H1 (cell line): ENCODE measurements at regions not wholly inside any gene's neighbourhood (a gene's known extent, or its start where the extent isn't known, plus 50 kb on each side); places are given as distances from the start of the nearest gene placed in this dataset.

Source experiments
- CTCF ChIA-PET: fragments of 300-600 bp; sonication (Branson Sonifier 250); formaldehyde crosslinking; loops from one replicate; lab custom pipeline; 2021; ENCODE audit not compliant: partially characterized antibody; lab: Charles Lee
- POLR2A ChIA-PET: fragments of 300-600 bp; sonication (Branson Sonifier 250); formaldehyde crosslinking; loops from one replicate; lab custom pipeline; 2021; ENCODE audit warnings: inconsistent platforms; ENCODE audit not compliant: partially characterized antibody; lab: Charles Lee
- DNase-seq, 2 experiments: peaks; one replicate each; pipeline versions ENCODE4 v3.0.0 to v3.0.0-alpha.2; 2010 to 2022; ENCODE audit warnings: low spot score in 2 of 2, low read depth in 1 of 2, mixed read lengths in 1 of 2
- FAIRE-seq: peaks from 2 replicates; lab custom pipeline; 2011; peaks lifted over from hg19 to GRCh38; lab: Jason Lieb, UNC
- H2AFZ ChIP-seq: 2 replicates; pipeline ENCODE4 v1.8.1; 2012; ENCODE audit warnings: low read length, inconsistent platforms
- H2AK5ac ChIP-seq: 2 replicates; pipeline ENCODE4 v1.6.1; 2013; ENCODE audit warnings: low read depth, low read length
- H2BK120ac ChIP-seq: replicated peaks from 2 replicates; pipeline ENCODE3; 2013; ENCODE audit warnings: low read depth, low read length, inconsistent platforms
- H2BK12ac ChIP-seq: 2 replicates; pipeline ENCODE4 v1.6.1; 2013; ENCODE audit warnings: low read depth, low read length
- H2BK15ac ChIP-seq: 2 replicates; pipeline ENCODE4 v1.6.1; 2013; ENCODE audit warnings: low read length
- H2BK20ac ChIP-seq: 2 replicates; pipeline ENCODE4 v1.6.1; 2013; ENCODE audit warnings: low read length
- H2BK5ac ChIP-seq: 2 replicates; pipeline ENCODE4 v1.6.1; 2013; ENCODE audit warnings: low read depth, low read length
- H3K14ac ChIP-seq: 2 replicates; pipeline ENCODE4 v1.6.1; 2013; ENCODE audit warnings: inconsistent platforms; ENCODE audit not compliant: insufficient read length
- H3K18ac ChIP-seq: 2 replicates; pipeline ENCODE4 v1.6.1; 2013; ENCODE audit warnings: low read length; ENCODE audit errors: extremely low read depth
- H3K23ac ChIP-seq: 2 replicates; pipeline ENCODE4 v1.6.1; 2013; ENCODE audit warnings: inconsistent platforms; ENCODE audit not compliant: insufficient read length
- H3K23me2 ChIP-seq: 2 replicates; pipeline ENCODE4 v1.6.1; 2013; ENCODE audit warnings: low read depth, low read length
- H3K27ac ChIP-seq: 2 replicates; pipeline ENCODE4 v1.6.1; 2011; ENCODE audit warnings: low read depth, low read length, inconsistent platforms
- H3K27me3 ChIP-seq, 4 experiments: replicated peaks in 1 of 4; 1 replicate in 1 of 4; 2 replicates in 3 of 4; pipeline versions ENCODE4 v1.6.1 to v1.8.1; 2011 to 2013; ENCODE audit warnings: low read length in 3 of 4, mild to moderate bottlenecking in 3 of 4, inconsistent platforms in 2 of 4, mixed read lengths in 2 of 4, moderate library complexity in 1 of 4; ENCODE audit not compliant: control insufficient read depth in 3 of 4, insufficient read depth in 3 of 4; ENCODE audit errors: extremely low read depth in 1 of 4
- H3K36me3 ChIP-seq, 4 experiments: 2 replicates each; pipeline versions ENCODE4 v1.6.1 to v1.8.1; 2011 to 2013; ENCODE audit warnings: mild to moderate bottlenecking in 4 of 4, low read length in 3 of 4, moderate library complexity in 2 of 4, control low read depth in 1 of 4, inconsistent platforms in 1 of 4; ENCODE audit not compliant: insufficient read depth in 4 of 4, control insufficient read depth in 2 of 4
- H3K4ac ChIP-seq: replicated peaks from 2 replicates; pipeline ENCODE3; 2013; ENCODE audit warnings: low read length, low read depth, mixed read lengths, inconsistent platforms; ENCODE audit not compliant: insufficient read length
- H3K4me1 ChIP-seq, 4 experiments: replicated peaks in 1 of 4; 1 replicate in 1 of 4; 2 replicates in 3 of 4; pipeline versions ENCODE4 v1.6.1 to v1.8.1; 2011 to 2013; ENCODE audit warnings: low read length in 3 of 4, inconsistent platforms in 2 of 4, mixed read lengths in 1 of 4; ENCODE audit not compliant: insufficient read depth in 4 of 4, control insufficient read depth in 3 of 4
- H3K4me2 ChIP-seq, 2 experiments: 2 replicates each; pipeline versions ENCODE4 v1.6.1 to v1.8.1; 2011 to 2013; ENCODE audit warnings: low read depth in 2 of 2, low read length in 2 of 2, control low read depth in 1 of 2, inconsistent platforms in 1 of 2, mild to moderate bottlenecking in 1 of 2; ENCODE audit not compliant: insufficient read depth in 1 of 2
- H3K4me3 ChIP-seq, 4 experiments: fragments of 200-600, 300-600 bp in 1 of 4; sonication (generic), shearing (Covaris generic), sonication (Bioruptor Twin) in 1 of 4; 2 replicates each; pipeline versions ENCODE4 v1.5.1 to v1.8.1; 2011 to 2016; ENCODE audit warnings: low read length in 4 of 4, low read depth in 3 of 4, control low read depth in 2 of 4, inconsistent platforms in 2 of 4, mild to moderate bottlenecking in 2 of 4, mixed read lengths in 1 of 4, moderate library complexity in 1 of 4; ENCODE audit not compliant: insufficient read depth in 2 of 4; ENCODE audit errors: extremely low read depth in 1 of 4
- H3K56ac ChIP-seq: replicated peaks from 2 replicates; pipeline ENCODE3; 2013; ENCODE audit warnings: low read depth, mild to moderate bottlenecking, mixed read lengths, low read length, inconsistent platforms; ENCODE audit not compliant: insufficient read length
- H3K79me1 ChIP-seq: 2 replicates; pipeline ENCODE4 v1.6.1; 2013; ENCODE audit warnings: low read depth, low read length, control low read depth
- H3K79me2 ChIP-seq, 2 experiments: 2 replicates each; pipeline versions ENCODE4 v1.6.1 to v1.8.1; 2012 to 2013; ENCODE audit warnings: low read length in 2 of 2, mild to moderate bottlenecking in 2 of 2, inconsistent platforms in 1 of 2; ENCODE audit not compliant: insufficient read depth in 2 of 2, control insufficient read depth in 1 of 2
- H3K9ac ChIP-seq, 4 experiments: replicated peaks in 1 of 4; 1 replicate in 1 of 4; 2 replicates in 3 of 4; pipeline versions ENCODE4 v1.6.1 to v1.8.1; 2011 to 2013; ENCODE audit warnings: low read depth in 3 of 4, low read length in 3 of 4, control low read depth in 2 of 4, mild to moderate bottlenecking in 2 of 4, moderate library complexity in 2 of 4, inconsistent platforms in 1 of 4; ENCODE audit errors: extremely low read depth in 1 of 4
- H3K9me3 ChIP-seq, 2 experiments: 2 replicates each; pipeline versions ENCODE4 v1.6.1 to v1.8.1; 2012 to 2013; ENCODE audit warnings: mild to moderate bottlenecking in 2 of 2, moderate library complexity in 2 of 2, control low read depth in 1 of 2, inconsistent platforms in 1 of 2, low read depth in 1 of 2, low read length in 1 of 2, mixed read lengths in 1 of 2; ENCODE audit not compliant: insufficient read depth in 2 of 2
- H4K20me1 ChIP-seq, 2 experiments: replicated peaks in 1 of 2; 2 replicates each; pipeline versions ENCODE3 to v1.8.1; 2011 to 2013; ENCODE audit warnings: inconsistent platforms in 2 of 2, low read length in 2 of 2, mild to moderate bottlenecking in 1 of 2; ENCODE audit not compliant: insufficient read depth in 2 of 2, control insufficient read depth in 1 of 2
- H4K5ac ChIP-seq: 2 replicates; pipeline ENCODE4 v1.6.1; 2013; ENCODE audit warnings: low read length, low read depth, mixed read lengths, inconsistent platforms; ENCODE audit not compliant: insufficient read length
- H4K8ac ChIP-seq: 2 replicates; pipeline ENCODE4 v1.8.0; 2013; ENCODE audit warnings: mild to moderate bottlenecking, moderate library complexity, low read length, inconsistent platforms; ENCODE audit not compliant: insufficient read depth; ENCODE audit errors: extremely low read depth
- H4K91ac ChIP-seq: replicated peaks from 2 replicates; pipeline ENCODE3; 2013; ENCODE audit warnings: low read length, mixed read lengths, inconsistent platforms; ENCODE audit not compliant: insufficient read length
- ATF3 ChIP-seq: IDR thresholded peaks from 2 replicates; pipeline ENCODE4 v1.6.1; 2011; ENCODE audit warnings: low read depth, mild to moderate bottlenecking, low read length; ENCODE audit not compliant: insufficient read depth
- BACH1 ChIP-seq: IDR thresholded peaks from 2 replicates; pipeline ENCODE4 v1.6.1; 2012; ENCODE audit warnings: low read length, improper control_type of control experiment
- BRCA1 ChIP-seq: IDR thresholded peaks from 2 replicates; pipeline ENCODE4 v1.6.1; 2012; ENCODE audit warnings: low read depth, low read length, improper control_type of control experiment
- EP300 ChIP-seq, 2 experiments: IDR thresholded peaks; 1 replicate in 1 of 2; 2 replicates in 1 of 2; pipeline ENCODE4 v1.6.1; 2011 to 2012; ENCODE audit warnings: low read depth in 2 of 2, low read length in 2 of 2, mild to moderate bottlenecking in 2 of 2, borderline replicate concordance in 1 of 2, inconsistent platforms in 1 of 2, moderate library complexity in 1 of 2
- GTF2F1 ChIP-seq: IDR thresholded peaks from 2 replicates; pipeline ENCODE4 v1.6.1; 2012; ENCODE audit warnings: low read depth, low read length, improper control_type of control experiment, borderline replicate concordance
- KDM4A ChIP-seq: IDR thresholded peaks from one replicate; pipeline ENCODE4 v1.7.1; 2012; ENCODE audit warnings: low read depth, mild to moderate bottlenecking, moderate library complexity, low read length, inconsistent platforms; ENCODE audit not compliant: severe bottlenecking
- POLR2A ChIP-seq, 2 experiments: IDR thresholded peaks; 1 replicate in 1 of 2; 2 replicates in 1 of 2; pipeline ENCODE4 v1.6.1; 2011; ENCODE audit warnings: low read depth in 2 of 2, low read length in 2 of 2, mild to moderate bottlenecking in 2 of 2; ENCODE audit errors: control extremely low read depth in 1 of 2
- RNF2 ChIP-seq: fragments of 200-900, 300-1000 bp; sonication (generic); IDR thresholded peaks from 2 replicates; pipeline ENCODE4 v1.7.1; 2016; ENCODE audit warnings: borderline replicate concordance, low read depth, mild to moderate bottlenecking, antibody characterized with exemption, low read length; ENCODE audit not compliant: poor library complexity, severe bottlenecking; ENCODE audit errors: missing control alignments
- SP1 ChIP-seq: IDR thresholded peaks from 2 replicates; pipeline ENCODE4 v1.6.1; 2011; ENCODE audit warnings: low read depth, low read length
- TAF1 ChIP-seq: IDR thresholded peaks from 2 replicates; pipeline ENCODE4 v1.6.1; 2011; ENCODE audit warnings: mild to moderate bottlenecking, low read depth, low read length
- WGBS, 2 experiments: shearing (Covaris generic) in 1 of 2; methylation state at CpG; one replicate each; pipeline versions ENCODE4 v1.1.6 to v1.1.7; 2013 to 2015; ENCODE audit warnings: low lambda C conversion rate in 2 of 2, mixed read lengths in 2 of 2, inconsistent platforms in 1 of 2, low coverage in 1 of 2, missing lambda C conversion rate in 1 of 2; ENCODE audit not compliant: insufficient replicate concordance in 2 of 2, insufficient coverage in 1 of 2, insufficient read length in 1 of 2; ENCODE audit errors: extremely low coverage in 1 of 2, missing lambda C conversion rate in 1 of 2; 5-methylcytosine and 5-hydroxymethylcytosine counted together

GRCh38 chr11:106456647-106457046 lies 379.2 kb downstream of the AASDHPPT start:
- H2BK12ac ChIP-seq: no peak overlapping the region
- H3K4me3 ChIP-seq: no peak overlapping the region
- FAIRE-seq (no peak), DNase-seq (no peak)
- no peaks in the 10 kb centered on the region for H4K20me1 ChIP-seq
- no peaks in the 10 kb centered on the region for H3K4me1 ChIP-seq
- H2AK5ac ChIP-seq: no peak overlapping the region
- no peak overlapping the region for H3K9ac ChIP-seq
- no peak overlapping the region for H3K18ac ChIP-seq
- no peak overlapping the region for H3K27ac ChIP-seq
- H3K23me2 ChIP-seq: no peaks in the 10 kb centered on the region
- H3K4ac ChIP-seq: no peak overlapping the region
- ChIA-PET POLR2A (no interaction called here), CTCF (no interaction called here)
- no peak overlapping the region for H4K5ac ChIP-seq
- no peak overlapping the region for H2BK20ac ChIP-seq
- no peak overlapping the region for H3K23ac ChIP-seq
- no peaks in the 10 kb centered on the region for H3K27me3 ChIP-seq
- no peak overlapping the region for H2BK120ac ChIP-seq
- TF ChIP-seq BRCA1 (no peak), POLR2A (IDR thresholded peaks at IDR 0.05; ENCODE audit: control extremely low read depth in 1 of 2, low read depth in 2 of 2, low read length in 2 of 2) (no peak), RNF2 (no peak), TAF1 (no peak), SP1 (no peak), KDM4A (no peak), GTF2F1 (no peak), BACH1 (no peak), ATF3 (no peak), EP300 (IDR thresholded peaks at IDR 0.05; ENCODE audit: borderline replicate concordance in 1 of 2, low read depth in 2 of 2, low read length in 2 of 2) (no peak)
- H3K56ac ChIP-seq: no peak overlapping the region
- no peak overlapping the region for H2BK5ac ChIP-seq
- H2AFZ ChIP-seq: no peak overlapping the region
- H3K14ac ChIP-seq: no peak overlapping the region
- H4K91ac ChIP-seq: no peak overlapping the region
- no peak overlapping the region for H3K4me2 ChIP-seq
- H3K9me3 ChIP-seq: no peaks in the 10 kb centered on the region
- H3K36me3 ChIP-seq: no peaks in the 10 kb centered on the region
- 77% methylated on average over 3 of the region's 3 CpGs; no CpG with 5 or more reads in 1 of the 2 experiments for WGBS, 2 experiments
- H3K79me2 ChIP-seq: no peaks in the 10 kb centered on the region
- no peak overlapping the region for H4K8ac ChIP-seq
- H3K79me1 ChIP-seq: no peaks in the 10 kb centered on the region
- H2BK15ac ChIP-seq: no peak overlapping the region
